ENCODE measurements at regions not wholly inside any gene's neighbourhood (a gene's known extent, or its start where the extent isn't known, plus 50 kb on each side); places are given as distances from the start of the nearest gene placed in this dataset.
A peak's percentile ranks its signal among the peaks of the same experiment; 100 is the strongest.
"Not testable (repeated sequence)": the region's sequence is repeated elsewhere in the genome, so short reads cannot be mapped to it uniquely, and the experiment has no call there.

DNA sequence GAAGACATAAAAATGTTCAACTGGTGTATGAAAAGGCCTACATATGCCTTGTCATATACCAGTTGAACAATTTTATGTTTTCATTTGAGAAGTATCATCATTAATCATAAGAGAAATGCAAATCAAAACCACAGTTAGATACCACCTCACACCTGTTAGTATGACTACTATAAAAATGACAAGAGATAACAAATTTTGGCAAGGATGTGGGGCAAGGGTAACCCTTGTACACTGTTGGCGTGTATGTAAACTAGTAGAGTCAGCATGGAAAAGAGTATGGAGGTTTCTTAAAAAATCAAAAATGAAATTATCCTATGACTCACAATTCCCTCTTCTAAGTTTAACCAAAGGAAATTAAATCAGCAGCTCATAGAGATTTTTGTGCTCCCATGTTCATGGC is 250.4 kb upstream of the ST8SIA4 start:
- no peak for DNase-seq

DNA sequence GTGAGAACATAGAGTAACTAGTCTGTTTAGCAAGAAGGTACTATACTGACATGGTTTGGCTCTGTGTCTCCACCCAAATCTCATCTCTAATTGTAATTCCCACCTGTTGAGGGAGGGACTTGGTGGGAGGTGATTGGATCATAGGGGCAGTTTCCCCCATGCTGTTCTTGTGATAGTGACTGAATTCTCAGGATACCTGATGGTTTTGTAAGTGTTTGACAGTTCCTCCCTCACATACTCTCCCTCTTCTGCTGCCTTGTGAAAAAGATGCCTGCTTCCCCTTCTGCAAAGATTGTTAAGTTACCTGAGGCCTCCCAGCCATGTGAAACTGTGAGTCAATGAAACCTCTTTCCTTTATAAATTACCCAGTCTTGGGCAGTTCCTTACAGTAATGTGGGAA is 240.4 kb upstream of the ST8SIA4 start:
- no peak for DNase-seq

DNA sequence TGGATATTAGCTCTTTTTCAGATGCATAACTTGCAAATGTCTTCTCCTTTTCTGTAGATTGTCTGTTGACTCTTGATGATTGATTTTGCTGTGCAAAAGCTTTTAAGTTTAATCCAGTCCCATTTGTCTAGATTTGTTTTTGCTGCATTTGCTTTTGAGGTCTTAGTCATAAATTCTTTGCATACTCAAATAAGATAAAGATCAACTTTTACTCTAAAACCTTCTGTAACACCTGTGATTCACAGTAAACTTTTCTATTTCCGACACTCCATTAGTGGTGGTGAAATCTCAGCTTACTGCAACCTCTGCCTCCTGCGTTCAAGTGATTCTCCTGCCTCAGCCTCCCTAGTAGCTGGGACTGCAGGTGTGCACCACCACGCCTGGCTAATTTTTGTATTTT is 239.0 kb upstream of the ST8SIA4 start:
- no peak for DNase-seq

DNA sequence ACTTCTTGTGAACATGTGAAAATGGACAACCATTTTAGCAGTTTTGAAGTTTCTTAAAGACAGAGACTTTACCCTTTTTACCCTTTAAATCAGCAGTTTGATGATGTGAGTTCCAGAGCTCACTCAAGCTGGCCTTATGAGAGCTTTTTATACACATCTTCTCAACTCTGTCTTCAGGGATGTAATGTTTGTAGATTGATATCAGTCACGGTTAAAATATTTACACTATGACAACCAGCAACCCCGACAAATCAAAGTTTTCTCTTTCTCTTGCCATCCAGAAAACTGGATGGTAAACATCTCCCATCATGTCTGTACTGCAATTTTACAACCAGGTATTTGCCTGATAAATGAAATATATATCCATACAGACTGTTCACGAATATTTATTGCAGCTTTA is 233.4 kb upstream of the ST8SIA4 start:
- no peak for DNase-seq

DNA sequence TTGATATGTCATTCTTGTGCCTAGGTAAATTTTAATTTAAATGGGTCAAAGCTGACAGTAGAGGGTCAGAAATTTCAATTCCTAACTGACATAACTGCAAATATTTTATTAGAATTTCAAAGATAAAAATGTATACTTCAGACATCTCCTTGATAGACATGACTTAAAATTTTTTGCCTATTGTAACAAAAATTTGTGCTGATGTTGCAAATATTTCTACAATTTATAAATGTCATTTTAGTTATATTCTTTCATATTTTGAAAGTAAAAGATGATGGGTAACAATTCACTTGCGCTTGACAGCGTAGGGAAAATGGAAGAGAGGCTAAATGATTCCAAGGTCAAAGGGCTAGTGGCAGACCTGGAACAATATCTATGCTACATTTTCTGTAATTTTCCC is 220.3 kb upstream of the ST8SIA4 start:
- DNase-seq: no peak

DNA sequence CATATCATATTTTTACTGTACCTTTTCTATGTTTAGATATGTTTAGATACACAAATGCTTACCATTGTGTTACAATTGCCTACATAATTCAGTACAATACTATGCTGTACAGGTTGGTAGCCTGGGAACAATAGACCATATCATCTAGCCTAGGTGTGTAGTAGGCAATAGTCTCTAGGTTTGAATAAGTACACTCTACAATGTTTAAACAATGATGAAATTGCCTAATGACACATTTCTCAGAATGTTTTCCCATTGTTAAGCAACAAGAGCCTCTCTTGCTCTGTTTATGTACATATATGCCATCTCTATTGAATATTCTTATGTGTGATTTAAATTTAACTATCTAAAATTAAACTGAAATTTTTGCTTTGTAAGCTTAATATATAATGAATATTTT is 209.6 kb upstream of the ST8SIA4 start:
- no peak for DNase-seq

DNA sequence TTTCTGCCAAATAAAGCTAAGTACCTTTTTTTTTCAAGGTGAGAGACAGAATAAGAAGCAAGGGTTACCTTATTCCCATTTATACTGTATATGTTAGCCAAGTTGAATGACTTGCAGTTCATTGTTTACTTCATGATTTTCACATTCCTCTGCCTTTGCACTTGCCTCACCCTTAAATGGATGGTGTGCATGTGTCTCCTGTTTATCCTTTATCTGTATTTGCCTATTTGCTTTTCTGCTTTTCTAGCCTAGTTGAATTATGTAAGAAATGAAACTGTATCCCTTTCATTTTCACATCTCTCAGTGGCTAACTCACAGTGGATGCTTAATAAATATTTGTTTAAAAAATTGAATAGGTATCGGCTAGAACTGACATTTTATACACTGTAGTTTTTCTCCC is 200.8 kb upstream of the ST8SIA4 start:
- DNase-seq: no peak

DNA sequence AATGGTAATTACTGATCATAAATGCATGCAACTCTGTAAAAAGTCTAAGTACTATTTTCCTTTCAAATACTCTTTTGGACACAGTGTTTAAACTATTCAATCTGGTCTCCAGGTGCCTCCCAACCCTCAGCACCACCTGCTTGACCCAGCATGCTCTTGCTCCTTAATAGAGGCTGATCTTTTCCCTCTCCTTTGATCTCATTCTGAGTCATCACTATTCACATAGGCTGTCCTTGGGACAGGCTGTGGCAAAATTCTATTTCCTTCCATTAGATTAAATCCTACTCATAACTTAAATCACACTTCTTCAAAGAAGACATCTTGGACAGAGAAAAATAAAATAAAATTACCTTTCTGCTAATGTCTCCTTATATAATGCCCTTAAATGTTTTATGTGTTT is 199.4 kb upstream of the ST8SIA4 start:
- DNase-seq: no peak

DNA sequence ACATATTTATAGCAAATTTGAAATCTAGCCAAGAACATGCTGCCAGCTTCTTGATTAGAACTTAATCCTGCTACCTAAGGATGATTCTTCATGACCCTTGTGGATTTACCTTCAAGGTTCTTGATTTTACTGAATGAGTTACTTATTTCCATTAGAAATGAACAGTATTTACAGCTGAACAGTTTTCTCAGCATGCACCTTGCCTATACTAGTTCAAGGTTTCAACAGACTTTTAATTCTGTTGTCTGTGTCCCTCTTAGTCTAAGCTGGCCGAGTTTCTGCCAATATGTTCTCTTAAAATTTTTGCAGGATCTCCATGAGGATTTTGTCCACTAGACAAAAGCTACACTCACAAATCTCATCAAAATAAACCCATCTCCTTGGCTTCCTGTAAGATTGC is 188.8 kb upstream of the ST8SIA4 start:
- no peak for DNase-seq

DNA sequence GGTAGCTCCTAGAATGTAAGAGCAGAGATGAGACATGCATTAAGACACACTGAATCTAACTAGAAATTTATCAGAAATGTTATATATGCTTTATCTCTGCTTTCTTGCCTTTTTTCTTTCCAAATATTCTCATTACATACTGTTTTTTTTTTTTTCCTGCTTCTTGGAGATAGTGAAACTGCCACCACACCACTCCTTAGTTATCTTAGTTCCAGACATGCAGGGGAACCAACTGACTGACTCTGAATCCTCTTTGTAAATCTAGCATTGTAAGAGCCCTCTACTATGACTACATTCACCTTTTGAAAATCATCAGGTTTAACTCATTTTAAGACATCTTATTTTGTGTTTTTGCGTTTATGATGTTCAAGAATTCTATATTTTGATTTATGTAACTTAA is 181.3 kb upstream of the ST8SIA4 start:
- DNase-seq: no peak

DNA sequence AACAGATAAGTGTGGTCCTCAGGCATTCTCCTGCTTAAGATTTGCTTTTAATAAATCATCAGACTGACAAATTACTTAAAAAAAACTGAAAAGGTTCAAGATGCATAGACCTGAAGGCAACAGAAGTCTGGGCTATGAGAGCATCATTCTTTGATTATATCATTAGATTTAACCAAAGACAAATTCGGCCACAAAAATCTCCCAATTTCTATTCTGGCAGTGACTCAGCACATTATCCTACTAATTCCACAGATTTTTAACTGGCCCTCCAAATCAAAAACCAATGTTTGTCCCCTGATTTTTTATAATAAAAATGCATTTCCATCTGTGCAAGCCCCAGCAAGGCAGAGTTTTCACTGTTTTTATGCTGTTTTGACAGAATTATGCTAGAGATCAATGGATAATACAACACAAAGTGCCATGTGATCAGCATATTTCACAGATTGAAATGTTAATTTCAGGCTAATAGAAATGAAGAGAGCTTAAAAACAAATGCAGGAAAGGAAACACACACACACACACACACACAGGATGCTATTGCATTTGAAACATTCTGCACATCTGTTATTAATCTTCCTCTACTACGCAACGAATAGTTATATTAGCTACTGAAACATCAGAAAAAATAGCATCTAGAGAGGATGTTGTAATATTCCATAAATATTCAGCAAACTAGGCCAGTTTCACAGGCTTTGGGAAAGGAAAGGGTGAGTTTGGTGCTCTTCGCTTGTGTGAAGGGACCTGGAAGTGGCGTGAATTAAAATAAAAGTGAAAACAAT is 177.6 kb upstream of the ST8SIA4 start:
- DNase-seq: peak; percentile 40

DNA sequence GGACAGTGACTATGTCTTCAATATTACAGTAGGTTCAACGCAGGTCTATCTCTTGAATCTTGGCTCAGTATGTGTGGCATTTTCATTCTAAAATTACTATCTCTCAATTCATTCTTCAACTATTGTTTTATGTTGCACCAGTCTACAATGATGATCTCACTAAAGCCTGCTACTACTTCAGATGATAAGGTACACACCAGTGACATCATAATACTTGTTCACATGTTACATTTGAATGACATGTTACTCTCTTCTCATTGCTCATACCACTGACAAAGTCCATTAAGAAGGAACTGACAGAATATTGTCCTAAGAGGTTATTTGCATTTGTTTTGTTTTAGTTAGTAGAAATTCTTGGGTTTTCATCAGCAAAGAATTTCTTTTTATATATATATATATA is 165.2 kb upstream of the ST8SIA4 start:
- no peak for DNase-seq

DNA sequence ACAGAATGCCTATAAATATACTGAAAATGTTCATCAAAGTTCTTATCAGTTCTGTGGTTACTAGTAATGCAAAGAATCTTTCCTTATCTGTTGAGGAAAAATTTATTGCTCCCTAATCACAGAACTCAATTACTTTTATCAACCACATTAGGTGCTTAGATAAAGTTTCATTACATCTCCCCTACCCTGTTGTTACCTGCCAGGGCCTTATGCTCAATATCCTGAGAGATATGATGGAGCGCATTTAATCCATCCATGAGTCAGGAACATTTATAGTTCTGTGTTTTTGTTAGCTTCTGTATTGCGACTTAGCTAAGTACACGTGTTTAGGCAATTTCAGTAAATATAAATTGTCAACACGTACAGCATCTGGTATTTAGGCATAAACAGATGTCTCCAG is 164.3 kb upstream of the ST8SIA4 start:
- DNase-seq: no peak

DNA sequence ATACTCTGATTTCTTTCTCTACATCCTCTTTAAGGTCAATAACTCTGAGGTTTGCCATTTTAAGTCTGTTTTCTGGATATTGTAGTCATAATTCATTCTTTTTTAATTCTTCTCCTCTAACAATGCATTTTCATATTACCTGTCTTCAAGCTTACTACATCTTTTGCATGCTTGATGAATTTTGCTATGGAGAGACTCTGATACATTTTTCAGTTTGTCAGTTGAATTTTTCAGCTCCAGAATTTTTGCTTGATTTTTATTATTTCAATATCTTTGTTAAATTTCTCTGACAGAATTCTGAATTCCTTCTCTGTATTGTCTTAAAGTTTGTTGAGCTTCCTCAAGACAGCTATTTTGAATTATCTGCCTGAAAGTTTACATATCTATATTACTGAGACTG is 159.8 kb upstream of the ST8SIA4 start:
- DNase-seq: no peak

DNA sequence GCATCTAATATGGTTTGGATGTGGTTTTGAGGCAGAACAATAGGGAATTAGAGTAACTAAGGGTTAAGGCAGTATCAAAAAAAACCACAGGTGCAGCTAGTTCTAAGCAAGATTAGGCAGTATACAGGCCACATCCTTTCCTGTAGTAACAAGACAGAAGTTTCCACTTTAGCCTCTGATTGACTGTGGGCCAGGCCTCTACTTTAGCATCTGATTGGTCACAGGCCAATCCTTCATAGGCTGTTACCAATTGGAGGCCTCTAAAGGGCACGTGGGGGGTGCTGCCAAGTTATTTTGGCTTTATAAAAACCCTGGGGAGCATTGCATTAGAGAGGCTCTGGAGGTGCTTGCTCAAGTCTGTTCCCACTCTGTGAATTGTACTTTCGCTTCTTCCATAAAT is 144.1 kb upstream of the ST8SIA4 start:
- DNase-seq: no peak

DNA sequence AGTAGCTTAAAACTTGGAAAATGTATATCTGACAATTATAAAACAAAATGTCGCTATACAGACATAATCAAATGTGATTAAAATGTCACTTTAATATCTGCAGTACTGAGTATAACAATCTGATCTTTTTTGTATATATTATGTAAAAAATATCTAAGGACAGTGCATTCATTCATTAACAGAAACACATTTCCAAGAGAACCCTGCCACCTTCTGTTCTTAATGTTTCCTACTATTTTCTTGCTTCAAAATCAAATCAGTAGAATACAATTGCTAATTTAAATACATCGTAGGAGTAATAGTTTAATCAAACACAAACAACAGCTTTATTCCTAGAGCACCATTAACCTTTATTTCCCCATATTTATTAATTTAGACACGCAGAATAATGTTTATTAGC is 142.6 kb upstream of the ST8SIA4 start:
- no peak for DNase-seq

DNA sequence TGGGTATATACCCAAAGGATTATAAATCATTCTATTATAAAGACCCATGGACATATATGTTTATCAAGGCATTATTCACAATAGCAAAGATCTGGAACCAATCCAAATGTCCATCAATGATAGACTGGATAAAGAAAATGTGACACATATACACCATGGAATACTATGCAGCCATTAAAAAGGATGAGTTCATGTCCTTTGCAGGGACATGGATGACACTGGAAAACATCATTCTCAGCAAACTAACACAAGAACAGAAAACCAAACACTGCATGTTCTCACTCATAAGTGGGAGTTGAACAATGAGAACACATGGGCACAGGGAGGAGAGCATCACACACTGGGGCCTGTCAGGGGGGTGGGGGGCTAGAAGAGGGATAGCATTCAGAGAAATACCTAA is 136.9 kb upstream of the ST8SIA4 start:
- not testable (repeated sequence) for DNase-seq

DNA sequence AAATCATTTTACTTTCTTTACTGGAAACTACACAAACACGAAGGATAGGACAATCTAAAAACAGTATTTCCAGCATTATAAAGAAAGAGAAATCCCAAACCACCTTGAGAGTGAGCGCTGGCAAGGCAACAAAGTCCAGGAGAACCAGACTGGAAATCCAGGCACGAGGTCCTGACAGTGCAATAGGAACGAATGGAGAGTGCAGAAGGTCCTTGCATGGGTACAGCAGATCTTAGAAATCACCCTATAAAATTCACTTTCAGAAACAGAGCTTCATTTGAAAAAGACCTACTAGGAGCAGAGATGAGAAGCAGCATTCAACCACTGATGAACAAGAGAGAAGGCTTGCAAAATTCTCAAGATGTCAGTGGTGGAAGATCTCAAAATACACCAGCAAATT is 133.7 kb upstream of the ST8SIA4 start:
- no peak for DNase-seq

DNA sequence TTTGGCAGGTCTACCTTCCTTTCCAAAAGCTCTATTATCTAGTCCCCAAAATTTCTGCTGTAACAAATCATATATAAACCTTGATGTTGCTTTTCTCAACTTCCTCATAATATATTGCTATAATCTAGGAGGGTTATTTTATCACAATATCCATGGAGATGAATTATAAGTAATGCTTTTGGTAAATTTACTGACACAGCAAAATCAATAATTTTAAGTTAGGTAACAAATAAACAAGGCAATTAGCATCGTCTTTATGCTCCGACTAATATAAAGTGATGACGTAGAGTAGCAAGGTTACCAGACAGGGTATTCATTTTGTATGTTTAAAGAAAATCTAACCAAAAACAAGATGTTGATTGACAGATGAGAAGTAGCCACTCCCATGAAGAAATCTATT is 132.3 kb upstream of the ST8SIA4 start:
- DNase-seq: no peak

DNA sequence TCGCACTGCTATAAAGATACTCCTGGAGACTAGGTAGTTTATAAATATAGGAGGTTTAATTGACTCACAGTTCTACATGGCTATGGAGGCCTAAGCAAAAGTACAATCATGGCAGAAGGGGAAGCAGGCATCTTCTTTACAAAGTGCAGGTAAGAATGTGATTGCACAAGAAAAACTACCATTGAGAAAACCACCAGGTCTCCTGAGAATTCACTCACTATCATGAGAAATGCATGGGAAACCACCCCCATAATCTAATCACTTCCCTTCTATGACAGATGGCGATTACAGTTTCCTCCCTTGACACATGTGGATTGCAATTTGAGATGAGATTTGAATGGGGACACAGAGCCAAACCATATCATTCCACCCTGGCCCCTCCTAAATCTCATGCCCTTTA is 121.2 kb upstream of the ST8SIA4 start:
- DNase-seq: no peak

DNA sequence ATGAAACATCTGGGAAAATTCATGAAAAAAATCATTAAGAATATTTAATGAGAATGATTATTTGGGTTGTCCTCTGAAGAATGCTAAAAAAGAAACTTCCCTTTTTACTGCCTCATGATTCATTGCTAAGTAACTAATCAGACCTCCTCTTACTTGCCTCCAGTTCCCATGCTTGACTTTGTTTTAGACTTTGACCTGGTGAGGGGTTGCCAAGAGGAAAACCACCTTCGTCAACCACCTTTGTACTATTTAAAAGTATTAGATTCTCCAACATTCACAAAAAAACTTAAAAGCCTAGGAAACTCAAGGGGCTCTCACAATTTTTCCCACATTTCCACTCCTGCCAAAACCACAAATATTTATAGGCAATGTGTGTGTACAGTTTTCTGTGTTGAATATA is 115.2 kb upstream of the ST8SIA4 start:
- DNase-seq: no peak

DNA sequence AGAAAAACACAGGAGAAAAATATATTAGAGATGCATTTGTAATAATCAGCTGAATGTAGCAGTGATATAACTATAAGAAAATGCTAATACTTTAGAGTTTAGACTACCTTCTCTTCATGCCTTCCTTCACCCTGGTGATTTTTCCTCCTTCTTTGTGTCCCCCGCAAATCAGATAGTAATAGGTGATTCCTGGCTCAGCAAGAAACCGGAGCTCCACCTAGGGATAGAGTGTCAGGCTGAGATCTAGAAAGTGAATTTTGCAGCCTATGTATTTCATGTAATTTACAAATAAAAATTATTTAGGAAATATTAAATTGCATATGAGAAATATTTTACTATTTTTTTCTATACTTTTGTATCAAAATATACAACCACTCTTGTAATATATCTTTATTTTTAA is 109.8 kb upstream of the ST8SIA4 start:
- DNase-seq: no peak

DNA sequence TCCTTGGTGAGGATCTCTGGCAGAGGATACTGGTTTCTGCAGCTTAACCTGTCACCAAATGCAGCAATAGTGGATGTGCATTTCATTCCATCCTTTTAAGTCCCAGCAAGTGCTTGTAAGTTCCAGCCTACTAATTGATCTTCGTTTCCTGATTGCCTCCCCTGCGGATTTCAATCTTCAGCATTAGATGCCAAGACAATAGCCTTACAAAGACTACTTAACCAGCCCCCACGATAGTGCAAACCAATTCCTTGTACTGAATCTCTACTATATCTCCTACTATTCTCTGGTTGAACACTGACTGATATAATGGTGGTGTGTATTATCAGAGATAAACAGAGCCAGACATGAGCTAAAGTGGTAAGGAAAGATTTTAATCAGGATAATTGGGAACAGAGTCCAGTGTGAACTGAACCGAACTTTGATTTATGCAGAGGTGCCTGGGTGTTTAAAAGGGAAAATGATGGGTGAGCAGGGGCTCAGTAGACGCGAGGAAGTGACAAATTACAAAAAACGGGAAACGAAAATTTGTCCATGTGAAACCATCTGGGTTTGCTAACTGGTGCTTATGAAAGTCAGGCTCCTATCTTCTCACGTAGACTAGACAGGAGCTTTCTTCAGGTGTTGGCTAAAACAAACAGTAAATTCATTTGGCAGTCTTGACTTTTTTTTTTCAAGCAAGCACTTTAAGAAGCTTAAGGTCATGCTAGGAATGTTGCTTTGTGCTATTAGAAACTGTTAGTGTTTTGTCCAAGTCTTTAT is 106.9 kb upstream of the ST8SIA4 start:
- peak; percentile 8 for DNase-seq

DNA sequence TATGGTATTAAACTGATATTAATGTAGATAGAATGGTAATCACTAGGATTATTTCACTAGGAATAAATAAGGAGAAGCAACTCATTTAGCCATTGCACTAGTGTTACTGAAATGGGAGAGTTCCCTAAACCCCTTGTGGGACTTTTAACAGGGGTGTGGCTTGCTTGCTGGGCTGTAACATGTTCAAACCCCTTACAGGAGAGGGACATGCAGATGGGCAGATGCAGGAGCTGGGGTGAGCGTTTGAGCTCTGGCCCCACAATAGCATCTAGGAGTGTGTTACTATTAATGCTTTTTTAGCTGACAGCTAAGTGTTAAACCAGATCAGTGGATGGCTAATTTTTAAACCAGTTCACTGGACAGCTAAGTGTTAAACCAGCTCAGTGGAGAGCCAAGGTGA is 89.3 kb upstream of the ST8SIA4 start:
- no peak for DNase-seq

DNA sequence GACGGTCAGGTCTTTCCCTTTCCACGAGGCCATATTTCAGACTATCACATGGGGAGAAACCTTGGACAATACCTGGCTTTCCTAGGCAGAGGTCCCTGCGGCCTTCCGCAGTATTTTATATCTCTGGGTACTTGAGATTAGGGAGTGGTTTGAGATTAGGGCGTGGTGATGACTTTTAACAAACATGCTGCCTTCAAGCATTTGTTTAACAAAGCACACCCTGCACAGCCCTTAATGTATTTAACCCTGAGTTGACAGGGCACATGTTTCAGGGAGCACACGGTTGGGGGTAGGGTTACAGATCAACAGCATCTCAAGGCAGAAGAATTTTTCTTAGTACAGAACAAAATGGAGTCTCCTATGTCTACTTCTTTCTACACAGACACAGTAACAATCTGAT is 80.5 kb upstream of the ST8SIA4 start:
- DNase-seq: not testable (repeated sequence)
